Ishikawa (cell line): ENCODE measurements at regions not wholly inside any gene's neighbourhood (a gene's known extent, or its start where the extent isn't known, plus 50 kb on each side); places are given as distances from the start of the nearest gene placed in this dataset.

Experiments
- TEAD4 ChIP-seq: IDR thresholded peaks from 2 replicates; pipeline ENCODE4 v1.6.1; 2012
- TF ChIP-seq, protein P1 (sequence below): IDR thresholded peaks from 2 replicates; pipeline ENCODE4 v1.6.1; 2012

DNA sequence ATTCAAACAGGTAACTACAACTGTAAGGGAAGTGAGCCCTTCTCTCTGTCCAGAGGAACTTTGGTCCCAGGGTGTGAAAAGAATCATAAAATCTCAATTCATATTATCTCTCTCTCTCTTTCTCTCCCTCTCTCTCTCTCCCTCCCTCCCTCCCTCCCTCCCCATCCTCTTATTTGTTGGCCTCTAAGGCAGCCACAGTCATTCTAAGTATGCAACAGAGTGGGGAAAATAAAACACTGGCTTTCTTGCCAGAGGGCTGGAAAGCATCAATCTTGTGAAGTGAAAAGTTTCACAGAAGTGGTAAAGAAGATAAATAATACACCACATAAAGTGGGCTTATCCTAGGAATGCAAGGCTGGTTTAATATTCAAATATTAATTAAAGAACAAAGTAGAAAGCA lies 95.6 kb upstream of the KCNH7 start:
- TF ChIP-seq, protein P1, sequence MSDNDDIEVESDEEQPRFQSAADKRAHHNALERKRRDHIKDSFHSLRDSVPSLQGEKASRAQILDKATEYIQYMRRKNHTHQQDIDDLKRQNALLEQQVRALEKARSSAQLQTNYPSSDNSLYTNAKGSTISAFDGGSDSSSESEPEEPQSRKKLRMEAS: no peak
- no peak for TF ChIP-seq TEAD4
